Neuronal stem cell (in vitro differentiated cells): ENCODE measurements at regions not wholly inside any gene's neighbourhood (a gene's known extent, or its start where the extent isn't known, plus 50 kb on each side); places are given as distances from the start of the nearest gene placed in this dataset.

Experiments used
- DNase-seq: peaks from one replicate; pipeline ENCODE4 v3.0.0-alpha.2; 2013; ENCODE audit warnings: low spot score
- H2AFZ ChIP-seq: one replicate; pipeline ENCODE4 v1.6.1; 2013; ENCODE audit warnings: mild to moderate bottlenecking, low read length, inconsistent platforms
- H2AK5ac ChIP-seq: 2 replicates; pipeline ENCODE4 v1.6.1; 2013; ENCODE audit warnings: low read depth, mild to moderate bottlenecking, inconsistent platforms, low read length, moderate library complexity, mixed read lengths
- H2BK120ac ChIP-seq: 2 replicates; pipeline ENCODE4 v1.6.1; 2013; ENCODE audit warnings: low read depth, mild to moderate bottlenecking, inconsistent platforms, low read length, moderate library complexity, mixed read lengths
- H2BK12ac ChIP-seq: one replicate; pipeline ENCODE4 v1.6.1; 2013; ENCODE audit warnings: low read length, inconsistent platforms
- H2BK15ac ChIP-seq: 2 replicates; pipeline ENCODE4 v1.6.1; 2013; ENCODE audit warnings: mild to moderate bottlenecking, low read length, inconsistent platforms, mixed read lengths
- H2BK5ac ChIP-seq: one replicate; pipeline ENCODE4 v1.6.1; 2013; ENCODE audit warnings: inconsistent platforms, mild to moderate bottlenecking, low read length, moderate library complexity
- H3K14ac ChIP-seq: one replicate; pipeline ENCODE4 v1.6.1; 2013; ENCODE audit warnings: low read length, inconsistent platforms
- H3K18ac ChIP-seq: 2 replicates; pipeline ENCODE4 v1.6.1; 2013; ENCODE audit warnings: low read length, inconsistent platforms
- H3K23ac ChIP-seq: 2 replicates; pipeline ENCODE4 v1.6.1; 2013; ENCODE audit warnings: low read depth, mild to moderate bottlenecking, mixed read lengths, low read length, inconsistent platforms; ENCODE audit not compliant: poor library complexity
- H3K27ac ChIP-seq: replicated peaks from 3 replicates; pipeline ENCODE4 v1.5.1; 2013; ENCODE audit warnings: low read length, inconsistent platforms
- H3K27me3 ChIP-seq, 3 experiments: 2 replicates each; pipeline ENCODE4 v1.6.1; 2013; ENCODE audit warnings: low read length in 3 of 3, mild to moderate bottlenecking in 2 of 3, inconsistent platforms in 1 of 3, low read depth in 1 of 3, mixed read lengths in 1 of 3, moderate library complexity in 1 of 3; ENCODE audit not compliant: control insufficient read depth in 3 of 3, insufficient read depth in 3 of 3
- H3K36me3 ChIP-seq, 2 donors: replicated peaks in 1 of 2; 2 replicates each; pipeline ENCODE4 v1.6.1; 2013; ENCODE audit warnings: low read length in 2 of 2; ENCODE audit not compliant: control insufficient read depth in 2 of 2, insufficient read depth in 2 of 2
- H3K4ac ChIP-seq: 2 replicates; pipeline ENCODE4 v1.6.1; 2013; ENCODE audit warnings: inconsistent platforms, mild to moderate bottlenecking, low read length, moderate library complexity
- H3K4me1 ChIP-seq, 2 donors: 1 replicate in 1 of 2; 2 replicates in 1 of 2; pipeline ENCODE4 v1.6.1; 2013; ENCODE audit warnings: low read length in 2 of 2, low read depth in 1 of 2; ENCODE audit not compliant: control insufficient read depth in 2 of 2, insufficient read depth in 1 of 2
- H3K4me2 ChIP-seq: one replicate; pipeline ENCODE4 v1.6.1; 2013; ENCODE audit warnings: mild to moderate bottlenecking, low read length, inconsistent platforms; ENCODE audit not compliant: insufficient read depth, poor library complexity, severe bottlenecking
- H3K4me3 ChIP-seq, 2 donors: 2 replicates each; pipeline ENCODE4 v1.5.1; 2013; ENCODE audit warnings: low read length in 2 of 2, mild to moderate bottlenecking in 2 of 2, inconsistent platforms in 1 of 2, moderate library complexity in 1 of 2
- H3K79me1 ChIP-seq: one replicate; pipeline ENCODE4 v1.6.1; 2013; ENCODE audit warnings: low read depth, mild to moderate bottlenecking, inconsistent platforms, low read length, moderate library complexity
- H3K9ac ChIP-seq: one replicate; pipeline ENCODE4 v1.6.1; 2013; ENCODE audit warnings: mild to moderate bottlenecking, low read depth, low read length, inconsistent platforms; ENCODE audit not compliant: poor library complexity
- H3K9me3 ChIP-seq, 2 donors: replicated peaks in 1 of 2; 2 replicates each; pipeline versions ENCODE3 to v1.6.1; 2013; ENCODE audit warnings: low read length in 2 of 2, mild to moderate bottlenecking in 2 of 2, inconsistent platforms in 1 of 2, low read depth in 1 of 2, mixed read lengths in 1 of 2, moderate library complexity in 1 of 2; ENCODE audit not compliant: control insufficient read depth in 2 of 2, insufficient read depth in 1 of 2
- H4K8ac ChIP-seq: one replicate; pipeline ENCODE4 v1.6.1; 2013; ENCODE audit warnings: low read depth, mild to moderate bottlenecking, inconsistent platforms, low read length, moderate library complexity
- H4K91ac ChIP-seq: one replicate; pipeline ENCODE4 v1.6.1; 2013; ENCODE audit warnings: low read length, low read depth, mild to moderate bottlenecking, inconsistent platforms; ENCODE audit not compliant: poor library complexity
- WGBS, 2 donors: extraction: QIAGEN DNeasy Blood & Tissue Kit; methylation state at CpG; one replicate each; pipeline ENCODE4 v1.1.7; 2013; ENCODE audit warnings: missing lambda C conversion rate in 2 of 2, mixed read lengths in 1 of 2; ENCODE audit not compliant: insufficient read length in 2 of 2, insufficient replicate concordance in 1 of 2; ENCODE audit errors: extremely low coverage in 2 of 2; 5-methylcytosine and 5-hydroxymethylcytosine counted together

DNA sequence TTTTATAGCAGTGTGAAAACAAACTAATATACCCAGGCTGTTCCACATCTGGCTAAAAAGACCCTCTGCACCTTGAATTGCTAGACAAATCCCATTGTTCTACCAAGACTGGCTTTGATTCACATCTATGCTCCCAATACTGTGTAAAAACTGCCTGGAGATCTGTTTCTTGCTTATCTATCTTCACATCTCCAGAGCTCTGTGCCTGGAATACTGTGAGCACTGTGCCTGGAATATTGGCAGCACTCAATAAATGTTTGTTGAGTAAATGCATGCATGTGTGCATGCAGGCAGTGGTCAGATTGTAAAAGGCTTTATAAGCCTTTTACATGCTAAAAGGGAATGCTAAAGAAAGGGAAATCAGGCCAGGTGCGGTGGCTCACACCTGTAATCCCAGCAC, 75.5 kb upstream of the APP start:
- no CpG with 5 or more reads among the region's 1 CpG for whole genome bisulfite sequencing, 2 donors
- H3K36me3 ChIP-seq = no peaks in the 10 kb centered on the region
- H3K23ac ChIP-seq = no peak overlapping the region
- H3K27ac ChIP-seq = no peak overlapping the region
- H2BK12ac ChIP-seq = no peak overlapping the region
- H3K4me2 ChIP-seq = no peak overlapping the region
- H2BK15ac ChIP-seq = no peak overlapping the region
- H4K91ac ChIP-seq = no peak overlapping the region
- H3K79me1 ChIP-seq = no peaks in the 10 kb centered on the region
- DNase-seq = no peak
- no peak overlapping the region for H2AK5ac ChIP-seq
- H3K14ac ChIP-seq = no peak overlapping the region
- no peaks in the 10 kb centered on the region for H3K27me3 ChIP-seq
- H3K9ac ChIP-seq = no peak overlapping the region
- peak overlapping the region; percentile 46 for H2AFZ ChIP-seq
- peaks cover 0 to 7% of the 10 kb centered on the region in 2 donors for H3K4me1 ChIP-seq
- H3K4me3 ChIP-seq = no peak overlapping the region
- no peak overlapping the region for H2BK5ac ChIP-seq
- H3K9me3 ChIP-seq = no peaks in the 10 kb centered on the region
- no peak overlapping the region for H2BK120ac ChIP-seq
- no peak overlapping the region for H4K8ac ChIP-seq
- H3K18ac ChIP-seq = no peak overlapping the region
- no peak overlapping the region for H3K4ac ChIP-seq

- H3K4me1 ChIP-seq = peaks cover 0 to 7% of the 10 kb centered on the region in 2 donors
- H3K9me3 ChIP-seq = no peaks in the 10 kb centered on the region
- no peak for DNase-seq
- no peak overlapping the region for H3K4ac ChIP-seq
- H2AK5ac ChIP-seq = no peak overlapping the region
- no peak overlapping the region for H3K23ac ChIP-seq
- H3K27me3 ChIP-seq = no peaks in the 10 kb centered on the region
- no peak overlapping the region for H3K14ac ChIP-seq
- no peak overlapping the region for H3K4me2 ChIP-seq
- H2BK15ac ChIP-seq = no peak overlapping the region
- no peaks in the 10 kb centered on the region for H3K36me3 ChIP-seq
- no CpG with 5 or more reads among the region's 2 CpGs for WGBS, 2 donors
- no peak overlapping the region for H3K4me3 ChIP-seq
- no peak overlapping the region for H2BK12ac ChIP-seq
- no peak overlapping the region for H3K9ac ChIP-seq
- no peaks in the 10 kb centered on the region for H3K79me1 ChIP-seq
- H4K8ac ChIP-seq = no peak overlapping the region
- no peak overlapping the region for H3K27ac ChIP-seq
- no peak overlapping the region for H2BK120ac ChIP-seq
- no peak overlapping the region for H2BK5ac ChIP-seq
- H2AFZ ChIP-seq = peak overlapping the region; percentile 75
- no peak overlapping the region for H4K91ac ChIP-seq
- no peak overlapping the region for H3K18ac ChIP-seq
Observed at GRCh38 chr21:26245428-26245827, 74.9 kb upstream of the APP start.

DNA sequence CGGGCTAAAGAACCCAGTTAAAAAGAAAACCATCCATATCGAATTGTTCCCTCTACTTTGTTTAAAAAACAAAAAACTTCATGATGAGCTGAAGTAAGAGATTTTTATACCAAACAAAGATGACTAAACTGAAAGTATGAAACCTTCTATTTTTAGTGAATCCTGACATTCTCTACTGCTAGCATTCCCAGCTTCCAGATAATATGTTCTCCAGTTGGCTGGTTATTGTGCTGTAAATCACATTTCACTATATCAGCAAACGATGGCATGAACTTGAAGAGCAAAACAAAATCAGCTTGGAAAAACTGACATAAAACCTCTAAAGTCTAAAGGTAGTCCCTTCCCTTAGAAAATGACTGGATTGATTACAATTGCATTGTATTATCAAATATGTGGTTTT, 68.1 kb upstream of the APP start:
- H2BK12ac ChIP-seq = no peak overlapping the region
- no peak overlapping the region for H2BK5ac ChIP-seq
- H3K4ac ChIP-seq = no peak overlapping the region
- H3K79me1 ChIP-seq = no peaks in the 10 kb centered on the region
- no peak overlapping the region for H3K18ac ChIP-seq
- no peaks in the 10 kb centered on the region for H3K27me3 ChIP-seq
- no peak overlapping the region for H2AFZ ChIP-seq
- H3K14ac ChIP-seq = no peak overlapping the region
- H2BK15ac ChIP-seq = no peak overlapping the region
- H3K4me1 ChIP-seq = no peaks in the 10 kb centered on the region
- no peak overlapping the region for H3K27ac ChIP-seq
- no peak overlapping the region for H4K91ac ChIP-seq
- H3K9ac ChIP-seq = no peak overlapping the region
- no peak overlapping the region for H2AK5ac ChIP-seq
- no peak overlapping the region for H3K4me3 ChIP-seq
- WGBS, 2 donors = no CpG with 5 or more reads among the region's 3 CpGs
- H3K23ac ChIP-seq = no peak overlapping the region
- no peak overlapping the region for H4K8ac ChIP-seq
- H3K36me3 ChIP-seq = no peaks in the 10 kb centered on the region
- H2BK120ac ChIP-seq = no peak overlapping the region
- H3K4me2 ChIP-seq = no peak overlapping the region
- no peaks in the 10 kb centered on the region for H3K9me3 ChIP-seq
- DNase-seq = no peak

- WGBS, 2 donors = no CpG with 5 or more reads among the region's 4 CpGs
- H2BK15ac ChIP-seq = no peak overlapping the region
- H3K27ac ChIP-seq = no peak overlapping the region
- H3K9me3 ChIP-seq = no peaks in the 10 kb centered on the region
- no peaks in the 10 kb centered on the region for H3K27me3 ChIP-seq
- no peaks in the 10 kb centered on the region for H3K4me1 ChIP-seq
- no peak for DNase-seq
- H3K79me1 ChIP-seq = no peaks in the 10 kb centered on the region
- H2BK12ac ChIP-seq = no peak overlapping the region
- no peak overlapping the region for H4K8ac ChIP-seq
- no peak overlapping the region for H3K4ac ChIP-seq
- no peak overlapping the region for H2BK120ac ChIP-seq
- no peak overlapping the region for H2AFZ ChIP-seq
- H3K4me3 ChIP-seq = no peak overlapping the region
- no peak overlapping the region for H3K18ac ChIP-seq
- no peak overlapping the region for H3K4me2 ChIP-seq
- H2AK5ac ChIP-seq = no peak overlapping the region
- no peak overlapping the region for H3K23ac ChIP-seq
- H4K91ac ChIP-seq = no peak overlapping the region
- H3K36me3 ChIP-seq = no peaks in the 10 kb centered on the region
- H2BK5ac ChIP-seq = no peak overlapping the region
- H3K14ac ChIP-seq = no peak overlapping the region
- no peak overlapping the region for H3K9ac ChIP-seq
Observed at GRCh38 chr21:26236281-26236680, 65.7 kb upstream of the APP start.
